ENCODE measurements at regions not wholly inside any gene's neighbourhood (a gene's known extent, or its start where the extent isn't known, plus 50 kb on each side); places are given as distances from the start of the nearest gene placed in this dataset.

GRCh38 chr5:27402828-27403227, 364.4 kb upstream of the CDH9 start:
- DNase-seq: no peak

GRCh38 chr5:27396998-27397397, 358.6 kb upstream of the CDH9 start:
- DNase-seq: no peak

DNA sequence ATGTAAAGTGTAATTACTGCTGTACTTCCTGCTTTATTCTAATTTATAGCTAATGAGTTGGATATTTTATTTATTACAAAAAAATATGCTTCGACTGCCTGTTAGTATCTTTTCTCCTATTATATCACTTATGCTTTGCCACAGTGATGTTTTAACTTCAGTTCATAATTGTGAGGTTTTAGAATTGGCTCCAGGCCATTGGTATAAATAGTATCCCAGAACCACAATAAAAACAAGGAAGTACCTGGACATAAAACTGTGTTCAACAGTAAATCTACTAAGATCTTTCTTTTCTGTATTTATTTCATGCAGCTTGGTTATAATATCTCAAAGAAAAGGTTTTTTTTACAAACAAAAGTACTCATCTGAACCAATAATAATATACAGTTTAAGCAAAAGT, 354.3 kb upstream of the CDH9 start:
- no peak for DNase-seq

GRCh38 chr5:27389696-27390095, 351.3 kb upstream of the CDH9 start:
- DNase-seq: no peak

GRCh38 chr5:27388755-27389154, 350.4 kb upstream of the CDH9 start:
- DNase-seq: no peak

GRCh38 chr5:27387535-27388073, 349.2 kb upstream of the CDH9 start:
- no peak for DNase-seq

GRCh38 chr5:27381686-27382085, 343.3 kb upstream of the CDH9 start:
- no peak for DNase-seq

GRCh38 chr5:27377626-27378025, 339.2 kb upstream of the CDH9 start:
- no peak for DNase-seq

DNA sequence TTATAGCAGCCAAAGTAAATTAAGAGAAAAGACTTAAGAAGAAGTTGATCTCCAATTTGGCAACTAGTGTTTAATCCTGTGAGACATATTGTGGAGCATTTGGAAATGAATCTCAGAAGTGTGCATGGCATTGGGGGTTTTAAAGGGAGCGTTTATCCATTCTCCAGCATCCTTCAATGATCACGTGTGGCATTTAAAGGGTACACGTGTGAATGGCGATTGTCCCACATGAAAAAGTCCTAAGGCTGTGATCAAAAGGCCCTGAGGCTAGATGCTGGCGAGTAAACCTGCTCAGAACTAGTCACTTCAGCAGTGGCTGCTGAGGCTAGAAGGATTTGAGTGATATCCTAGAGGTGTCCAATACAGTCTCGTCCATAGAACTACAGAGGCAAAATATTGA, 315.6 kb upstream of the CDH9 start:
- DNase-seq: no peak

DNA sequence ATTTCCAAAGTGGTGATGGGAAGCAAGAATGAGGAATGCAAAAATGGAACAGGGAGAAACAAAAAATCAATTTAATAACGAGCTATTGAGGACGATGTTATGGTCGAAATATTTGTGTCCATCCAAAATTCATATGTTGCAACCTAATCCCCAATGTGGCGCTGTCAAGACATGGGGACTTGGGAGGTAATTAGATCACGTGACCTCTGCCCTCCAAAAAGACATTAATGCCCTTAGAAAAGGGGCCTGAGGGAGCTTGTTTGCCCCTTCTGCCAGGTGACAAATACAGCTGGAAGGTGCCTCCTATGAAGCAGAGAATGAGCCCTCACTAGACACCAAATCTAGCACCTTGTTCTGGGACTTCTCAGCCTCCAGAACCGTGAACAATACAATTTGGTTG, 315.2 kb upstream of the CDH9 start:
- DNase-seq: no peak

GRCh38 chr5:27341342-27341741, 303.0 kb upstream of the CDH9 start:
- no peak for DNase-seq

- DNase-seq: no peak
These were observed 298.4 kb upstream of the CDH9 start for GRCh38 chr5:27336817-27337216.

DNA sequence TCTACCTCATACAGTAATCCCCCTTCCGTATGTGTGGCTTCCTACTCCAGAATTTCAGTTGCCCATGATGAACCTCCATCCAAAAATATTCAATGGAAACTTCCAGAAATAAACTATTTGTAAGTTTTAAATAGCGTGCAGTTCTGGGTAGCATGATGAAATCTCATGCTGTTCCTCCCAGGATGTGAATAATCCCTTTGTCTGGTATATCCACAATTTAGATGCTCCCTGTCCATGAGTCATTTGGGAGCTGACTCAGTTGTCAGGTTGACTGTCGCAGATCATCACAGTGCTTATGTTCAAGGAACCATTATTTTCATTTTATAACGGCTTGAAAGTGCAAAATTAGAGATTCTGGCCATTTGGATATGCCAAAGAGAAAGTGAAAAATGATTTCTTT, 290.1 kb upstream of the CDH9 start:
- no peak for DNase-seq

- DNase-seq: no peak
These were observed 287.1 kb upstream of the CDH9 start for GRCh38 chr5:27325513-27325912.

DNA sequence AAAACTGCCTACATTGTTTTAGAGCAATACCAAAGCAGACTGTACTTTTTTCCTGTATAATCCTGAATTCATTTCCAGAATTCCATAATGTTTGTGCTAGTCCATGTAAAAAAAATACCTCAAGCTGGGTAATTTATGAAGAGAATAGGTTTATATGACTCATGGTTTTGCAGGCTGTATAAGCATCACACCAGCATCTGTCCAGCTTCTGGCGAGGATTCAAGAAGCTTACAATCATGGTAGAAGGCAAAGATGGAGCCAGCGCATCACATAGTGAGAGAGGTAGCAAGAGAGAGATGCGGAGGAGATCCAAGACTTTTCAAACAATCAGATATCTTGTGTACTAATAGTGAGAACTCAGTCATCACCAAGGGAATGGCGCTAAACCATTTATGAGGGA, 280.3 kb upstream of the CDH9 start:
- no peak for DNase-seq

GRCh38 chr5:27316271-27316650, 277.9 kb upstream of the CDH9 start:
- no peak for DNase-seq

DNA sequence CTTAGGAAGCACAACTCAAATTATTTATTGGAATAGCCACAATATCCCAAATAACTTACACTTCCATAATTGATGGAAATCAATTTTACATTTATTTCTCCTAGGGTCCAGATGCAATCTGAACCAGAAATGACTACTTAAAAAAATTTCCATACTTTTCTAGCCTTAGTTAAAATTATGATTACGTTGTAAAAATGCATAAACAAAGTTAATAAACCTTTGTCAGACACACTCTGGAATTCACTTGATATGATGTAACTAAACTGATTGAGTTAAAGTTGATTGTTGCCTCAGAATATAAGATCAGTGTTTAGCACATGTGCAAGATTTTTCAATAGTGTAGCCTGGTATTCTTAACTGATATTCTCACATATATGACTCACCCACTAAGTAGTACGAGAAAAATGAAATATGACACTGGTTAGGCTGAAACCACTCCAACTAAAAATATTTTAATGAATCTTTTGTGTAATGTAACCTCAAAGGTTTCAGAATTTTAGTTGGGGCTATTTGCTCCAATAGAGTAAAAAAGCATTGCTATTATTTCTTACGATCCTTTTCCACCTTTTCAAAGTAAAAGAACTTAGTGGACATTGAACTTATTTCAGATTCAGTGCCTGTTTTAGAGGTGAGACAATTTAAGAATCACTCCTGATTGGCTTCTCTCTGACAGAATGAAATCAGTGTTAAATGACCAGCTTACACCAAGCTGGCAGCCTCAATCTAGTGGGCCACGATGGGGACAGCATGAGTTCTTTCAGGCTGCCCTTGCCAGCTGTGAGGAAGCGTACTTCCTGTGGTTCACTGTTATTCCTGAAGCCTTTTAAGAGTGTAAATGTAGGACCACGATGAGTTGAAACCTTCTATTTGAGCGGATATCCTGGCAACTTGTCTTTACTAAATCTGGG, 277.2 kb upstream of the CDH9 start:
- DNase-seq: no peak

DNA sequence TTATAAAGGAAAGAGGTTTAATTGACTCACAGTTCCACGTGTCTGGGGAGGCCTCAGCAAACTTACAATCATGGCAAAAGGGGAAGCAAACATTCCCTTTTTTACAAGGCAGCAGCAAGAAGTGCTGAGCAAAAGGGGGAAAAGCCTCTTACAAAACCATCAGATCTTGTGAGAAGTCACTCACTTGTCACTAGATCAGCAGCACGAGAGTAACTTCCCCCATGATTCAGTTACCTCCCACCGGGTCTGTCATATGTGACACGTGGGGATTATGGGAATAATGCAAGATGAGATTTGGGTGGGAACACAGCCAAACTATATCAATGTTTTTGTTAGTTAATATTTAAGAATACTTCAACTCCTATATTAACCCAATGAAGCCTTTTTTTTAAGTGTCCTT, 275.2 kb upstream of the CDH9 start:
- DNase-seq: no peak

DNA sequence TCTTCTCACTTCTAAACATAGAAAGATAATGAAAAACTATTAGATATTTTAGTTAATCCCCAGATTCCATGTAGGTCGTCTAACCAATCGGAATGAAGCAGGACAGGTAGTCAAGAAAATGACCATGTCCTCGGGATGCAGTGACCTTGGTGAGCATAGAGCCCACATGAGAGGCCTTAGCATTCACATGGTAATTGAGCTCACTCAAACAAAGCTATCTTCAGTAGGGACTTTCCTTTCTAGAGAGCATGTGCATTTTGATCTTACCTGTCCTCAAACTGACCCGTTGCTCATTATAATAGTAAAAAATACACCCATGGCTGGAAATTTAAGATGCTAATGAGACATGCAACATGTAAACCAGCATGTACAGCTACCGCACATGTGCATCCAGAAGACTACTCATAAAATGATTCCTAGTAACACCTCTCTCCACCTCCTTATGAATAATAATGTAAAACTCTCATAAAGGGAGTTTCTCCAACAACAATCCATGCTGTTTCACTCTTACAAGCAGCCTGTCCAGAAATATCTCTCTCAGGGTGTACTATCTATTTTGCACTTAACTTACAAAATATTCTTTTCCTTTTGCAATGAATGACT, 274.0 kb upstream of the CDH9 start:
- DNase-seq: no peak

DNA sequence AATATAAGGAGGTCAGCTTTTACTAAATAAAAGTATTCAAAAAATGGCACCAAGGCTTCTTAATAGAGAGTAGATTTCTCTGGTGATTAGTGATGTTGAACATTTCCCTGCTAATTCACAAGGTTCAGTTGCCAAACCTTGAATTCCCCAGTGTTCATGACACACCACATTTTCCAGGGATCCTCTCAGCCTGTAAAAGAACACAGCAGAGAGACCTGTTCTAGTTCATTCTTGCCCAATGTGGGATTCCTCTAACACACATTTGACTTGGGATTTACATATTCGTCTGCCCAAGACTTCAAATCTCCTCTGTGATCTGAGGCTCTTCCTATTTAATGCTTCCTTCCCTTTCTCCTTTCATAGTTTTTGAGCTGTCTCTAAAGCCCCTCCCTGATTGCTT, 273.2 kb upstream of the CDH9 start:
- DNase-seq: no peak

DNA sequence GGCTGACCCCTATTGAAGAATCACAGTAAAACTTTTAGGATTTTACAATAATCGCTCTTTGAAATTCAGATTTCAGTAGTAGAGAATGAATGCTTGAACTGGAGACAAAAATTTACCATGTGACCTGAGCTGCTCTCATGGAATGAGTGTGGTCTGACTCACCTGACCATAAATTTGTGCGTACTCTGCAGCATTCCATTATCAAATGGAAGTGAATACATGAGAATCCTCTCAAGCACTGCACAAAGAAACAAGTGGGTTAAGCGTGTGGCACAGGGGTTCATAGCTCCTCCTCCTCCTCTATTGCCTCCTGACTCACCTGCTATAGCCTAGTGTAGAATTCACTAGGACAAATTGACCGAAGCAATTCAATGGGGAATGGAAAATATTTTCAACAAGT, 269.8 kb upstream of the CDH9 start:
- no peak for DNase-seq

DNA sequence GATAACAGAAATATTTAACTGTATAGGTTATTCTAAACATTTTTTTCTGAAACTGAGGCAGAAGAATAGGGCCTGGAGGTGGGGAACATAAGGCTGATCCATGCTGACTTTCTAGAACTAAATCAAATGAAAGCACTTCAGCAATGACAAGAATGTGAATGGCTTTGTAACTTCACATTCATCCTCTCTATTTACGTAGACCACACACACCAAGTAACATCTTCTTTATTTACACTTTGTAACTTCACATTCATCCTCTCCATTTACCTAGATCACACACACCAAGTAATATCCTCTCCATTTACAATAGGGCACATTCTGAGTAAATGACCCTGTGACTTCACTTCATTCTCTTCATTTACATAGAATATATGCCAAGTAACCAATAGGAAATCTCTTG, 251.8 kb upstream of the CDH9 start:
- no peak for DNase-seq

DNA sequence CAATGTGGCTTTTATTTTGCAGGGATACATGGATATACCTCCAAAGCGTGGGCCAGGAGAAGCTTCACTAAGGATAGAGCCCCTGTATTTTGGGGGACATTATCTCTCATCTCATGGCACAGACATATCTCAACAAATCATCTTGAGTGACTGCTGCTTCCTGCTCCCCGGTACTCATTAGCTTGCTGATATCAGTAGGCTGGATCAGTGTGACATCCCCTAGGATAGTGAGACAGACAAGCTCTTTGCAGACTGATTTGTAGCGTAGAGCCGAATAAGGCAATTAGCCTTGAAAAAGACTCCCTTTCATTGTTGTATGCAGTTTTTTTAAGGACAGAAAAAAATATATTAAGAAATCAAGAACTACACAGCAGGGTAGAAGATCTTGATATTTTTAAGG, 237.7 kb upstream of the CDH9 start:
- no peak for DNase-seq

DNA sequence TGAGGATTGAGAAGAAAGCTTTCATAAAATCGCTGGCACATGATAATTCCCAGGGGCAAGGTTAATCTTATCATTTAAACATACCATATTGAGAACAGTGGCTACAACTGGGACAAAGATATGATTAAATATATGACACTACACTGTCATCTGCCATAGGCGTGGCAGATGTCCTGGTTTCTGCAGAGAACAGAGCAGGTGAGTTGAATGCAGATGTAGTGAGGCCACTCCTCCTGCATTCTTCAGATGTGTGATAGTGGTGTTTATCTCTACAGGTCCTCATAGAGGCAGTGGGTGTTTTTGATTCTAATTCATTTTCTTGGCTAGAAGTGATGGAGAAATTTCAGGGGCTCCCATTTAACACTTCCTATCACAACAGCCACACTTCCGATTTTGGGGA, 237.0 kb upstream of the CDH9 start:
- no peak for DNase-seq

DNA sequence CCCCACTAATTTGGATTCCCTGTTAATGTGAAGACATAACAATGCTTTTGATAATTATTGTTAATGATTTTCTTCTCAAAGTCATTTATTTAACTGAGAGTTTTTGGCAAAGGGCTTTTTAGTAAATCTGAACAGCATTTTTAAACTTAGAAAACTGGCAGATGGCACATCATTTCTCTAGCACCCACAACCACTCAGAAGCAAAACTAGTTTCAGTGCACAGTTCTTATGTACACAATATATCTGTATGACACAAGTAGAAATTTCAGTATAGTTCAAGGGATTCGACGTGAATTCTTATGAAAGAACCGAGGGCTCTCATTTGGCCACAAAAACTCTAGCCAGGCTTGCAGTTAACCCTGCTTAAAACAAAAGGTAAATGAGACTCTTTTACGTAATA, 231.4 kb upstream of the CDH9 start:
- no peak for DNase-seq
